ENCODE measurements at regions not wholly inside any gene's neighbourhood (a gene's known extent, or its start where the extent isn't known, plus 50 kb on each side); places are given as distances from the start of the nearest gene placed in this dataset.

DNA sequence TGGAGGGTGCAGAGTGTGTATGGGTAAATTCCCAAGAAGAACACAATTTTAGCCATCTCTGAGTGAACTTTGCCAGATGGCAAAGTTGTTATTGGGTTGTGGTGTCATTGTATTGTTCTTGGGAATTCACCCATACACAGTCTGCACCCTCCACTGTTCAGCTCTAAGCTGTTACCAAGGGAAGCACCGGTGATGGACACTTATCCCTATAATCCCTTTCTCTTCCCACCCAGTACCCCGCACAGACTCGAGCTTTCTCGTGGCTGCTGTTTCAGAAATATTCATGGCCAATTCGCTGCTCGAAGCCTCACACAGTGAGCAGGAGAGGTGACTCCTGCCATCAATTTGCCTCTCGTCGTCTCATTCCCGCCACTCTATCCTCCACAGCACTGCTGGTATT is 95.7 kb upstream of the PALMD start:
- TF ChIP-seq, protein P1, sequence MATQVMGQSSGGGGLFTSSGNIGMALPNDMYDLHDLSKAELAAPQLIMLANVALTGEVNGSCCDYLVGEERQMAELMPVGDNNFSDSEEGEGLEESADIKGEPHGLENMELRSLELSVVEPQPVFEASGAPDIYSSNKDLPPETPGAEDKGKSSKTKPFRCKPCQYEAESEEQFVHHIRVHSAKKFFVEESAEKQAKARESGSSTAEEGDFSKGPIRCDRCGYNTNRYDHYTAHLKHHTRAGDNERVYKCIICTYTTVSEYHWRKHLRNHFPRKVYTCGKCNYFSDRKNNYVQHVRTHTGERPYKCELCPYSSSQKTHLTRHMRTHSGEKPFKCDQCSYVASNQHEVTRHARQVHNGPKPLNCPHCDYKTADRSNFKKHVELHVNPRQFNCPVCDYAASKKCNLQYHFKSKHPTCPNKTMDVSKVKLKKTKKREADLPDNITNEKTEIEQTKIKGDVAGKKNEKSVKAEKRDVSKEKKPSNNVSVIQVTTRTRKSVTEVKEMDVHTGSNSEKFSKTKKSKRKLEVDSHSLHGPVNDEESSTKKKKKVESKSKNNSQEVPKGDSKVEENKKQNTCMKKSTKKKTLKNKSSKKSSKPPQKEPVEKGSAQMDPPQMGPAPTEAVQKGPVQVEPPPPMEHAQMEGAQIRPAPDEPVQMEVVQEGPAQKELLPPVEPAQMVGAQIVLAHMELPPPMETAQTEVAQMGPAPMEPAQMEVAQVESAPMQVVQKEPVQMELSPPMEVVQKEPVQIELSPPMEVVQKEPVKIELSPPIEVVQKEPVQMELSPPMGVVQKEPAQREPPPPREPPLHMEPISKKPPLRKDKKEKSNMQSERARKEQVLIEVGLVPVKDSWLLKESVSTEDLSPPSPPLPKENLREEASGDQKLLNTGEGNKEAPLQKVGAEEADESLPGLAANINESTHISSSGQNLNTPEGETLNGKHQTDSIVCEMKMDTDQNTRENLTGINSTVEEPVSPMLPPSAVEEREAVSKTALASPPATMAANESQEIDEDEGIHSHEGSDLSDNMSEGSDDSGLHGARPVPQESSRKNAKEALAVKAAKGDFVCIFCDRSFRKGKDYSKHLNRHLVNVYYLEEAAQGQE (IDR thresholded peaks at IDR 0.05; ENCODE audit: insufficient read depth in 1 of 2, low read depth in 2 of 2, low read length in 2 of 2), result no peak
- TF ChIP-seq TAF1 (IDR thresholded peaks at IDR 0.05; ENCODE audit: borderline replicate concordance, insufficient read depth, low read length) (no peak), POLR2AphosphoS5 (IDR thresholded peaks at IDR 0.05; ENCODE audit: low read depth, low read length) (no peak)
